ENCODE measurements at regions not wholly inside any gene's neighbourhood (a gene's known extent, or its start where the extent isn't known, plus 50 kb on each side); places are given as distances from the start of the nearest gene placed in this dataset.

GRCh38 chr18:28820353-28820752 is 643.4 kb upstream of the CDH2 start:
- H3K27me3 ChIP-seq (ENCODE audit: control insufficient read depth, extremely low read depth, insufficient read depth, low read length): no peaks in the 10 kb centered on the region
- H2AFZ ChIP-seq (ENCODE audit: control insufficient read depth, low read length): no peak overlapping the region
- H3K27ac ChIP-seq (ENCODE audit: control insufficient read depth, insufficient read depth, low read length): no peak overlapping the region
- no peak for FAIRE-seq
- no peaks in the 10 kb centered on the region for H3K36me3 ChIP-seq (ENCODE audit: control insufficient read depth in 2 of 2, extremely low read depth in 1 of 2, insufficient read depth in 2 of 2, low read length in 2 of 2)
- no peak for DNase-seq (ENCODE audit: low read depth, low spot score)
- H3K4me1 ChIP-seq (ENCODE audit: control insufficient read depth, extremely low read depth, insufficient read depth, low read length): no peaks in the 10 kb centered on the region
- TF ChIP-seq, protein P1, sequence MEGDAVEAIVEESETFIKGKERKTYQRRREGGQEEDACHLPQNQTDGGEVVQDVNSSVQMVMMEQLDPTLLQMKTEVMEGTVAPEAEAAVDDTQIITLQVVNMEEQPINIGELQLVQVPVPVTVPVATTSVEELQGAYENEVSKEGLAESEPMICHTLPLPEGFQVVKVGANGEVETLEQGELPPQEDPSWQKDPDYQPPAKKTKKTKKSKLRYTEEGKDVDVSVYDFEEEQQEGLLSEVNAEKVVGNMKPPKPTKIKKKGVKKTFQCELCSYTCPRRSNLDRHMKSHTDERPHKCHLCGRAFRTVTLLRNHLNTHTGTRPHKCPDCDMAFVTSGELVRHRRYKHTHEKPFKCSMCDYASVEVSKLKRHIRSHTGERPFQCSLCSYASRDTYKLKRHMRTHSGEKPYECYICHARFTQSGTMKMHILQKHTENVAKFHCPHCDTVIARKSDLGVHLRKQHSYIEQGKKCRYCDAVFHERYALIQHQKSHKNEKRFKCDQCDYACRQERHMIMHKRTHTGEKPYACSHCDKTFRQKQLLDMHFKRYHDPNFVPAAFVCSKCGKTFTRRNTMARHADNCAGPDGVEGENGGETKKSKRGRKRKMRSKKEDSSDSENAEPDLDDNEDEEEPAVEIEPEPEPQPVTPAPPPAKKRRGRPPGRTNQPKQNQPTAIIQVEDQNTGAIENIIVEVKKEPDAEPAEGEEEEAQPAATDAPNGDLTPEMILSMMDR (optimal IDR thresholded peaks at IDR 0.05 in 1 of 3, IDR thresholded peaks at IDR 0.05 in 1 of 3, conservative IDR thresholded peaks at IDR 0.05 in 1 of 3; ENCODE audit: extremely low read depth in 1 of 3, insufficient read depth in 2 of 3, low read length in 3 of 3): no peak
- no peak overlapping the region for H3K9ac ChIP-seq (ENCODE audit: control insufficient read depth, extremely low read depth, insufficient read depth, low read length)
- no peaks in the 10 kb centered on the region for H3K9me1 ChIP-seq (ENCODE audit: control insufficient read depth, extremely low read depth, insufficient read depth, low read length)
- dilution Hi-C loops (cut with MboI; ENCODE audit: extremely low pct_ligation_motif_present, low sequenced_read_pairs): no loop called here
- no peaks in the 10 kb centered on the region for H4K20me1 ChIP-seq (ENCODE audit: control insufficient read depth, extremely low read depth, insufficient read depth, low read length)
- no peaks in the 10 kb centered on the region for H3K79me2 ChIP-seq (ENCODE audit: control insufficient read depth, insufficient read depth, low read length)
- H3K4me2 ChIP-seq (ENCODE audit: control insufficient read depth, extremely low read depth, insufficient read depth, low read depth, low read length): no peak overlapping the region
- no peaks in the 10 kb centered on the region for H3K9me3 ChIP-seq (ENCODE audit: control insufficient read depth, low read depth, low read length)
- H3K4me3 ChIP-seq (ENCODE audit: control insufficient read depth in 2 of 3, extremely low read depth in 1 of 3, insufficient read depth in 2 of 3, low read depth in 1 of 3, low read length in 3 of 3): no peak overlapping the region

- no peaks in the 10 kb centered on the region for H3K79me2 ChIP-seq (ENCODE audit: control insufficient read depth, insufficient read depth, low read length)
- H3K4me1 ChIP-seq (ENCODE audit: control insufficient read depth, extremely low read depth, insufficient read depth, low read length): no peaks in the 10 kb centered on the region
- H3K4me3 ChIP-seq (ENCODE audit: control insufficient read depth in 2 of 3, extremely low read depth in 1 of 3, insufficient read depth in 2 of 3, low read depth in 1 of 3, low read length in 3 of 3): no peak overlapping the region
- no peaks in the 10 kb centered on the region for H3K9me1 ChIP-seq (ENCODE audit: control insufficient read depth, extremely low read depth, insufficient read depth, low read length)
- no peaks in the 10 kb centered on the region for H4K20me1 ChIP-seq (ENCODE audit: control insufficient read depth, extremely low read depth, insufficient read depth, low read length)
- DNase-seq (ENCODE audit: low read depth, low spot score) (no peak), FAIRE-seq (no peak)
- no peak overlapping the region for H2AFZ ChIP-seq (ENCODE audit: control insufficient read depth, low read length)
- H3K4me2 ChIP-seq (ENCODE audit: control insufficient read depth, extremely low read depth, insufficient read depth, low read depth, low read length): no peak overlapping the region
- dilution Hi-C loops (cut with MboI; ENCODE audit: extremely low pct_ligation_motif_present, low sequenced_read_pairs): no loop called here
- no peaks in the 10 kb centered on the region for H3K9me3 ChIP-seq (ENCODE audit: control insufficient read depth, low read depth, low read length)
- H3K9ac ChIP-seq (ENCODE audit: control insufficient read depth, extremely low read depth, insufficient read depth, low read length): no peak overlapping the region
- H3K27ac ChIP-seq (ENCODE audit: control insufficient read depth, insufficient read depth, low read length): no peak overlapping the region
- TF ChIP-seq, protein P1 (optimal IDR thresholded peaks at IDR 0.05 in 1 of 3, IDR thresholded peaks at IDR 0.05 in 1 of 3, conservative IDR thresholded peaks at IDR 0.05 in 1 of 3; ENCODE audit: extremely low read depth in 1 of 3, insufficient read depth in 2 of 3, low read length in 3 of 3): no peak
- no peak for TF ChIP-seq EZH2 (IDR thresholded peaks at IDR 0.05; ENCODE audit: low read length)
- no peaks in the 10 kb centered on the region for H3K27me3 ChIP-seq (ENCODE audit: control insufficient read depth, extremely low read depth, insufficient read depth, low read length)
- H3K36me3 ChIP-seq (ENCODE audit: control insufficient read depth in 2 of 2, extremely low read depth in 1 of 2, insufficient read depth in 2 of 2, low read length in 2 of 2): no peaks in the 10 kb centered on the region
Measured at GRCh38 chr18:28816155-28816554, 639.2 kb upstream of the CDH2 start.

Data from keratinocyte (primary cell).